ENCODE measurements at regions not wholly inside any gene's neighbourhood (a gene's known extent, or its start where the extent isn't known, plus 50 kb on each side); places are given as distances from the start of the nearest gene placed in this dataset.

GRCh38 chr10:33523236-33523792, 188.8 kb upstream of the NRP1 start:
- no peaks in the 10 kb centered on the region for H3K36me3 ChIP-seq (ENCODE audit: control insufficient read depth in 1 of 2, insufficient read depth in 2 of 2, low read length in 2 of 2)
- no peak for DNase-seq
- H4K12ac ChIP-seq (ENCODE audit: low read depth, low read length): no peak overlapping the region
- H3K18ac ChIP-seq (ENCODE audit: low read length): no peak overlapping the region
- no peak overlapping the region for H2AK5ac ChIP-seq (ENCODE audit: low read length)
- H3K27me3 ChIP-seq (ENCODE audit: insufficient read depth, low read length): no peaks in the 10 kb centered on the region
- WGBS (ENCODE audit: extremely low coverage, insufficient coverage, insufficient read length): no CpG with 5 or more reads among the region's 6 CpGs
- H3K79me2 ChIP-seq (ENCODE audit: control insufficient read depth, insufficient read depth, low read length, poor library complexity): no peaks in the 10 kb centered on the region
- H2AFZ ChIP-seq (ENCODE audit: insufficient read depth, low read length, poor library complexity): no peak overlapping the region
- H4K91ac ChIP-seq (ENCODE audit: low read depth, low read length): no peak overlapping the region
- no peaks in the 10 kb centered on the region for H3K9me3 ChIP-seq (ENCODE audit: insufficient read depth, low read depth, low read length)
- H3K23ac ChIP-seq (ENCODE audit: low read length): no peak overlapping the region
- no peak overlapping the region for H4K8ac ChIP-seq (ENCODE audit: low read depth, low read length)
- no peak overlapping the region for H3K27ac ChIP-seq (ENCODE audit: low read depth, low read length)
- no peak overlapping the region for H2BK120ac ChIP-seq (ENCODE audit: insufficient read depth, low read length, poor library complexity)
- no peak overlapping the region for H3K4ac ChIP-seq (ENCODE audit: low read depth, low read length)
- no peak overlapping the region for H3K9ac ChIP-seq (ENCODE audit: low read length)
- H3K4me1 ChIP-seq (ENCODE audit: control insufficient read depth in 1 of 2, insufficient read depth in 2 of 2, low read length in 2 of 2): peaks cover 3 to 6% of the 10 kb centered on the region in 2 experiments
- H3K4me3 ChIP-seq (ENCODE audit: low read depth, low read length): no peak overlapping the region
- peaks cover 3% of the 10 kb centered on the region for H3K79me1 ChIP-seq (ENCODE audit: low read length)
- H2BK5ac ChIP-seq (ENCODE audit: low read depth, low read length, poor library complexity): no peak overlapping the region
- no peak overlapping the region for H2BK12ac ChIP-seq (ENCODE audit: low read length)
- H3K4me2 ChIP-seq (ENCODE audit: low read length): no peak overlapping the region
- H3K14ac ChIP-seq (ENCODE audit: low read length): no peak overlapping the region

- WGBS (ENCODE audit: extremely low coverage, insufficient coverage, insufficient read length): no CpG with 5 or more reads among the region's 3 CpGs
- no peak overlapping the region for H3K27ac ChIP-seq (ENCODE audit: low read depth, low read length)
- H2BK5ac ChIP-seq (ENCODE audit: low read depth, low read length, poor library complexity): no peak overlapping the region
- no peak overlapping the region for H3K14ac ChIP-seq (ENCODE audit: low read length)
- H3K4me2 ChIP-seq (ENCODE audit: low read length): no peak overlapping the region
- peak overlapping the region; percentile 22 for H3K23ac ChIP-seq (ENCODE audit: low read length)
- H4K91ac ChIP-seq (ENCODE audit: low read depth, low read length): no peak overlapping the region
- H4K8ac ChIP-seq (ENCODE audit: low read depth, low read length): no peak overlapping the region
- H4K12ac ChIP-seq (ENCODE audit: low read depth, low read length): no peak overlapping the region
- no peak overlapping the region for H3K18ac ChIP-seq (ENCODE audit: low read length)
- DNase-seq: no peak
- H3K27me3 ChIP-seq (ENCODE audit: insufficient read depth, low read length): no peaks in the 10 kb centered on the region
- no peaks in the 10 kb centered on the region for H3K36me3 ChIP-seq (ENCODE audit: control insufficient read depth in 1 of 2, insufficient read depth in 2 of 2, low read length in 2 of 2)
- no peak overlapping the region for H2BK12ac ChIP-seq (ENCODE audit: low read length)
- H3K4me3 ChIP-seq (ENCODE audit: low read depth, low read length): no peak overlapping the region
- no peak overlapping the region for H3K4ac ChIP-seq (ENCODE audit: low read depth, low read length)
- H3K9me3 ChIP-seq (ENCODE audit: insufficient read depth, low read depth, low read length): no peaks in the 10 kb centered on the region
- no peak overlapping the region for H2AK5ac ChIP-seq (ENCODE audit: low read length)
- H3K9ac ChIP-seq (ENCODE audit: low read length): no peak overlapping the region
- no peak overlapping the region for H2AFZ ChIP-seq (ENCODE audit: insufficient read depth, low read length, poor library complexity)
- H2BK120ac ChIP-seq (ENCODE audit: insufficient read depth, low read length, poor library complexity): no peak overlapping the region
- H3K79me2 ChIP-seq (ENCODE audit: control insufficient read depth, insufficient read depth, low read length, poor library complexity): no peaks in the 10 kb centered on the region
- H3K79me1 ChIP-seq (ENCODE audit: low read length): peaks cover 3% of the 10 kb centered on the region
- H3K4me1 ChIP-seq (ENCODE audit: control insufficient read depth in 1 of 2, insufficient read depth in 2 of 2, low read length in 2 of 2): peaks cover 3% of the 10 kb centered on the region in 2 experiments
Observed at GRCh38 chr10:33521904-33522303, 187.4 kb upstream of the NRP1 start.

GRCh38 chr10:33521062-33521461, 186.6 kb upstream of the NRP1 start:
- no peak overlapping the region for H3K9ac ChIP-seq (ENCODE audit: low read length)
- H3K27me3 ChIP-seq (ENCODE audit: insufficient read depth, low read length): no peaks in the 10 kb centered on the region
- no peak overlapping the region for H2BK5ac ChIP-seq (ENCODE audit: low read depth, low read length, poor library complexity)
- WGBS (ENCODE audit: extremely low coverage, insufficient coverage, insufficient read length): no CpG with 5 or more reads among the region's 4 CpGs
- no peak overlapping the region for H4K91ac ChIP-seq (ENCODE audit: low read depth, low read length)
- no peak overlapping the region for H2AFZ ChIP-seq (ENCODE audit: insufficient read depth, low read length, poor library complexity)
- H3K9me3 ChIP-seq (ENCODE audit: insufficient read depth, low read depth, low read length): no peaks in the 10 kb centered on the region
- H2BK120ac ChIP-seq (ENCODE audit: insufficient read depth, low read length, poor library complexity): peak overlapping the region; percentile 16
- H3K36me3 ChIP-seq (ENCODE audit: control insufficient read depth in 1 of 2, insufficient read depth in 2 of 2, low read length in 2 of 2): no peaks in the 10 kb centered on the region
- H3K4ac ChIP-seq (ENCODE audit: low read depth, low read length): no peak overlapping the region
- no peak overlapping the region for H3K14ac ChIP-seq (ENCODE audit: low read length)
- no peak overlapping the region for H3K4me2 ChIP-seq (ENCODE audit: low read length)
- no peak overlapping the region for H3K23ac ChIP-seq (ENCODE audit: low read length)
- no peak overlapping the region for H4K12ac ChIP-seq (ENCODE audit: low read depth, low read length)
- no peak overlapping the region for H2AK5ac ChIP-seq (ENCODE audit: low read length)
- no peak overlapping the region for H3K4me3 ChIP-seq (ENCODE audit: low read depth, low read length)
- DNase-seq: no peak
- H3K79me2 ChIP-seq (ENCODE audit: control insufficient read depth, insufficient read depth, low read length, poor library complexity): no peaks in the 10 kb centered on the region
- no peak overlapping the region for H3K18ac ChIP-seq (ENCODE audit: low read length)
- H4K8ac ChIP-seq (ENCODE audit: low read depth, low read length): peak overlapping the region; percentile 51
- H3K4me1 ChIP-seq (ENCODE audit: control insufficient read depth in 1 of 2, insufficient read depth in 2 of 2, low read length in 2 of 2): peaks cover 3% of the 10 kb centered on the region in 2 experiments
- H3K79me1 ChIP-seq (ENCODE audit: low read length): peaks cover 3% of the 10 kb centered on the region
- H3K27ac ChIP-seq (ENCODE audit: low read depth, low read length): no peak overlapping the region
- no peak overlapping the region for H2BK12ac ChIP-seq (ENCODE audit: low read length)

- Histone ChIP-seq H2AK5ac (ENCODE audit: low read length) (no peak overlapping the region), H2AFZ (ENCODE audit: insufficient read depth, low read length, poor library complexity) (no peak overlapping the region), H3K27ac (ENCODE audit: low read depth, low read length) (no peak overlapping the region), H4K91ac (ENCODE audit: low read depth, low read length) (no peak overlapping the region), H3K14ac (ENCODE audit: low read length) (no peak overlapping the region), H3K4me3 (ENCODE audit: low read depth, low read length) (no peak overlapping the region), H4K8ac (ENCODE audit: low read depth, low read length) (no peak overlapping the region), H3K9me3 (ENCODE audit: insufficient read depth, low read depth, low read length) (no peaks in the 10 kb centered on the region), H2BK12ac (ENCODE audit: low read length) (no peak overlapping the region), H2BK5ac (ENCODE audit: low read depth, low read length, poor library complexity) (no peak overlapping the region), H3K9ac (ENCODE audit: low read length) (no peak overlapping the region), H3K23ac (ENCODE audit: low read length) (no peak overlapping the region), H3K79me2 (ENCODE audit: control insufficient read depth, insufficient read depth, low read length, poor library complexity) (no peaks in the 10 kb centered on the region), H3K36me3 (ENCODE audit: control insufficient read depth in 1 of 2, insufficient read depth in 2 of 2, low read length in 2 of 2) (no peaks in the 10 kb centered on the region), H3K4me1 (ENCODE audit: control insufficient read depth in 1 of 2, insufficient read depth in 2 of 2, low read length in 2 of 2) (peaks cover 3% of the 10 kb centered on the region in 2 experiments), H3K4me2 (ENCODE audit: low read length) (no peak overlapping the region), H3K4ac (ENCODE audit: low read depth, low read length) (no peak overlapping the region), H2BK120ac (ENCODE audit: insufficient read depth, low read length, poor library complexity) (no peak overlapping the region), H3K27me3 (ENCODE audit: insufficient read depth, low read length) (no peaks in the 10 kb centered on the region), H3K79me1 (ENCODE audit: low read length) (peaks cover 3% of the 10 kb centered on the region), H4K12ac (ENCODE audit: low read depth, low read length) (no peak overlapping the region), H3K18ac (ENCODE audit: low read length) (no peak overlapping the region)
- WGBS (ENCODE audit: extremely low coverage, insufficient coverage, insufficient read length): no CpG with 5 or more reads among the region's 2 CpGs
- no peak for DNase-seq
Observed at GRCh38 chr10:33520223-33520622, 185.8 kb upstream of the NRP1 start.

Data from trophoblast cell (in vitro differentiated cells and primary cell).